MM.1S (cell line): ENCODE measurements at regions not wholly inside any gene's neighbourhood (a gene's known extent, or its start where the extent isn't known, plus 50 kb on each side); places are given as distances from the start of the nearest gene placed in this dataset.

ENCODE experiments used
- EZH2 ChIP-seq: fragments of 300-600 bp; sonication (generic); optimal IDR thresholded peaks from 2 replicates; pipeline ENCODE3; 2017; ENCODE audit warnings: low read depth, mild to moderate bottlenecking, antibody characterized with exemption, low read length, mixed read lengths
- TF ChIP-seq, protein P1 (sequence below): fragments of 300-600 bp; sonication (generic); IDR thresholded peaks from 2 replicates; pipeline ENCODE4 v1.5.1; 2016; ENCODE audit warnings: antibody characterized with exemption, low read length, mixed read lengths

DNA sequence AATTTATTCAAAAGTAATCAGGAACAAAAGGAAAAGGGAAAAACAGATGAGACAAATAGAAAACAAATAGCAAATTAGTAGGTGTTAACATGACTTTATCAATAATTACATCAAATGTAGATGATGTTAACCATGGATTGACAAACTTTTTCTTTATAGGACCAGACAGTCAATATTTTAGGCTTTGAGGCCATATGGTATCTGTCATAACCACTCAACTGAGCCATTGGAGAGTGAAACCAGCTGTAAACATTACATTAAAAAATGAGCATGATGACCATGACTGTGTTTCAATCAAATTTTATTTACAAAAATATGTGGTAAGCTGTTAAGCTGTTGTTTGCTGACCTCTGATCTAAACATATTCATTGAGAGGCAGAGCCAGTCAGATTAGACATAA, 118.5 kb upstream of the NWD2 start:
- TF ChIP-seq, protein P1, sequence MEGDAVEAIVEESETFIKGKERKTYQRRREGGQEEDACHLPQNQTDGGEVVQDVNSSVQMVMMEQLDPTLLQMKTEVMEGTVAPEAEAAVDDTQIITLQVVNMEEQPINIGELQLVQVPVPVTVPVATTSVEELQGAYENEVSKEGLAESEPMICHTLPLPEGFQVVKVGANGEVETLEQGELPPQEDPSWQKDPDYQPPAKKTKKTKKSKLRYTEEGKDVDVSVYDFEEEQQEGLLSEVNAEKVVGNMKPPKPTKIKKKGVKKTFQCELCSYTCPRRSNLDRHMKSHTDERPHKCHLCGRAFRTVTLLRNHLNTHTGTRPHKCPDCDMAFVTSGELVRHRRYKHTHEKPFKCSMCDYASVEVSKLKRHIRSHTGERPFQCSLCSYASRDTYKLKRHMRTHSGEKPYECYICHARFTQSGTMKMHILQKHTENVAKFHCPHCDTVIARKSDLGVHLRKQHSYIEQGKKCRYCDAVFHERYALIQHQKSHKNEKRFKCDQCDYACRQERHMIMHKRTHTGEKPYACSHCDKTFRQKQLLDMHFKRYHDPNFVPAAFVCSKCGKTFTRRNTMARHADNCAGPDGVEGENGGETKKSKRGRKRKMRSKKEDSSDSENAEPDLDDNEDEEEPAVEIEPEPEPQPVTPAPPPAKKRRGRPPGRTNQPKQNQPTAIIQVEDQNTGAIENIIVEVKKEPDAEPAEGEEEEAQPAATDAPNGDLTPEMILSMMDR = no peak
- TF ChIP-seq EZH2 = no peak
